Mammary epithelial cell (primary cell): ENCODE measurements at regions not wholly inside any gene's neighbourhood (a gene's known extent, or its start where the extent isn't known, plus 50 kb on each side); places are given as distances from the start of the nearest gene placed in this dataset.

Experiments used
- CTCF ChIP-seq, 2 donors: IDR thresholded peaks in 1 of 2; conservative IDR thresholded peaks in 1 of 2; 2 replicates each; pipeline ENCODE4 v1.5.1; 2011 to 2012; ENCODE audit warnings: inconsistent platforms in 2 of 2, low read length in 2 of 2, mild to moderate bottlenecking in 2 of 2, control low read depth in 1 of 2, low read depth in 1 of 2; ENCODE audit not compliant: insufficient read depth in 1 of 2; ENCODE audit errors: extremely low read depth in 1 of 2
- EZH2 ChIP-seq: IDR thresholded peaks from 2 replicates; pipeline ENCODE4 v1.6.1; 2012; ENCODE audit warnings: low read length, inconsistent platforms, borderline replicate concordance

- TF ChIP-seq CTCF (conservative IDR thresholded peaks at IDR 0.05 in 1 of 2, IDR thresholded peaks at IDR 0.05 in 1 of 2; ENCODE audit: extremely low read depth in 1 of 2, insufficient read depth in 1 of 2, low read depth in 1 of 2, low read length in 2 of 2) (no peak), EZH2 (no peak)
These were observed 261.2 kb downstream of the NPHP4 start for GRCh38 chr1:5731110-5731423.
